NCI-H2227 (cell line): ENCODE measurements at regions not wholly inside any gene's neighbourhood (a gene's known extent, or its start where the extent isn't known, plus 50 kb on each side); places are given as distances from the start of the nearest gene placed in this dataset.
"Not testable (repeated sequence)": the region's sequence is repeated elsewhere in the genome, so short reads cannot be mapped to it uniquely, and the experiment has no call there.

Experiments
- DNase-seq: peaks from one replicate; lab custom pipeline; 2025; ENCODE audit not compliant: unreplicated experiment; lab: John Stamatoyannopoulos, UW

DNA sequence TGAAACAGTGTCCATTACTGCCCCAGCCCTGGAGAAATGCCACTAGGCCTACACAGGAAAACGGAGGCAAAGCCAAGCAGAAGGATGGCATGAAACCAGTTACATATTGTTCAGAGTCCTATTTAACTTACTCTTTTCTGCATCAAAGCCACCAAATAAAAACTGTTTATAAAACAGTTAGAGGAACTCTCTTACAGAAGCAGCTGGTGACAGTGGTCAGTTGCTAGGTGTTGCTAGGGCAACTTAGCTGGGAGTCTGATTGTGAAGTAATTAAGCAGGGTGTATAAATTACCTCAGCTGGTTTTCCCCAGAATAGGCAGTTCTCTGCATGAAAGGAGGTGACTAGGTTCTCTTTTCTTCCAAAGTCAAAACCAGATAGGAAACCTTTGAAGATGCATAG is 115.6 kb upstream of the ZBED5 start:
- DNase-seq, result no peak

DNA sequence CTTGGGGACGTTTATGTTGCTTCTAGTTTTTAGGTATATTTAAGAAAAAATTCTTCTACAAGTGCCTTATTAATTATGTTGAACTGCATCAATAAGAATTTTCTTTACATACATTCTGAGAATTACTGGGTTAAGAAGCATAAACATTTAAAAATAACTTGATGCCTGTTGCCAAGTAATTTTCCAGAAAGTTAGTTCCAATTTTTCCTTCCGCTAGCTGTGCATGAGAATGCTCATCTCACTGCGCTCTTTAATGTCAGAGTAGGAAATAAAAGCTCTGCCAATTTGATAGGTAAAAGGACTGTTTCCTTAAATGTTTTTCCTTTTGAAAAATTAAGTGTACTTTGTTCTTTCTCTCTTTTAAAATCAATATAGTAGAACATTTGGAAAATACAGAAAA is 113.1 kb upstream of the ZBED5 start:
- no peak for DNase-seq

DNA sequence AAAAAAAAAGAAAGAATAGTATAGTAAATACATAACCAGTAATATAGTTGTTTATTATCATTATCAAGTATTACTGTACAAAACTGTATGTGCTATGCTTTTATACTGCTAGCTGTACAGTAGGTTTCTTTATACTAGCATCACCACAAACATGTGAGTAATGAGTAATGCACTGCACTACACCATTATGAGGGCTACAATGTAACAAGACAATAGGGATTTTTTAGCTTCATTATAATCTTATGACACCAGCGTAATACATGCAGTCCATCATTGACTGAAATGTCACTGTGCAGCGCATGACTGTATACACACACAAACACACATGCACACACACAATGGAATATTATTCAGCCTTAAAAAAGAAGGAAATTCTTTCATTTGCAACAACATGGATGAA is 111.5 kb upstream of the ZBED5 start:
- no peak for DNase-seq

DNA sequence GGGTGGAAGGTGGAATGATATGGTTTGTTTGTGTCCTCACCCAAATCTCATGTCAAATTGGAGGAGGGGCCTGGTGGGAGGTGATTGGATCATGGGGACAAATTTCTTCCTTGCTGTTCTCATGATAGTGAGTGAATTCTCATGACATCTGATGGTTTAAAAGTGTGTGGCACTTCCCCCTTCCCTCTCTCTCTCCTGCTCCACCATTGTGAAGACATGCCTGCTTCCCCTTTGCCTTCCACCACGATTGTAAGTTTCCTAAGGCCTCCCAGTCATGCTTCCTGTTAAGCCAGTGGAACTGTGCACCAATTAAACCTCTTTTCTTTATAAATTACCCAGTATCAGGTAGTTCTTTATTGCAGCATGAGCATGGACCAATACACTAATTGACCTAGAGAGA is 99.0 kb upstream of the ZBED5 start:
- DNase-seq, result not testable (repeated sequence)

DNA sequence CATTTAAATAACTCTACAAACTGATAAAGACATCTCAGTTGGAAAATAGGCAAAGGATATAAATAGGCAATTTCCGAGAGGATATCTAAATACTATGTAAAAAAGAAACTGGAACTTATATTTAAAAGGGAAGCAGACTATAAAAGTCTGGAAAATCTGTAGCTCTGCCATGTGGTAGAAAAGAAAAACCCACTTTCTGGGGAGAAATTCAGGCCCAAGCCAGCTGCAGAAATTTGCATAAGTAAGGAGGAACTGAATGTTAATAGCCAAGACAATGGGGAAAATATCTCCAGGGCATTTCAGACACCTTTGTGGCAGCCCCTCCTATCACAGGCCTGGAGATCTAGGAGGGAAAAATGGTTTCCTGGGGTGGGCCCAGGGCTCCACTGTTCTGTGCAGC is 97.8 kb upstream of the ZBED5 start:
- no peak for DNase-seq

DNA sequence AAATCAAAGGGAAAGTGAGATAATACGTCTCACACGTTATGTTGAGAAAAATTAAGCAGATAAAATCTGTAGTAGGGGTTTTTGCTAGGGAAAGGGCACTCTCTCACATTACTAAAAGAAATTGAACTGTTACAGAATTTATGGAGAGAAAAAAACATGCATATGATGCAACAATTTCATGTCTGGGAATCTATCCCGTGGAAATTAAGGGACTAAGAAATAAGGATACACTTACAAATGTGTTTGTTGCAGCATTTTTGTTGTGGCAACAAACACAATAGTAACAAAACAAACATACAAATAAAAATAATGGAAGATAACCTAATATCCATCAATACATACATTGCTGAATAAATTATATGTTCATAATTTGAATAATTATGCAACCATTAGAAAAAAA is 96.3 kb upstream of the ZBED5 start:
- no peak for DNase-seq

DNA sequence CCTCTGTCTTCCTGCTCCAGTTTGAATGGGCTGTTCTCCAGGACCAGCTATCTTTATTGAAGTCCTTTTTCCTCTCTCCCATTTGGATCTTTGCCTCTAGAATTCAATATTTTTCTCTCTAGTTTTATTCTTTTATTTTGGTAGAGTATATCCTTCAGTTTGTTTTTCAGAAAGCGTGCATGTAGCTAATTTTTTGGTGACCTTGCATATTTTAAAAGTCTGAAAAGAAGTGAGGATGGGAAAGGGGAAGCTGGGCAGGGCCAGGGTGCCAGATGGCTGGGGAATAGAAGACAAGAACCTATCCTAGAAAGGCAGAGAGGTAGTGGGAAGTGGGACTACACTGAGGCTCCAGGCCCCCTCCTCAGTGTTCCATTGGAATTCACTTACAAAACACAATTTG is 95.0 kb upstream of the ZBED5 start:
- no peak for DNase-seq

DNA sequence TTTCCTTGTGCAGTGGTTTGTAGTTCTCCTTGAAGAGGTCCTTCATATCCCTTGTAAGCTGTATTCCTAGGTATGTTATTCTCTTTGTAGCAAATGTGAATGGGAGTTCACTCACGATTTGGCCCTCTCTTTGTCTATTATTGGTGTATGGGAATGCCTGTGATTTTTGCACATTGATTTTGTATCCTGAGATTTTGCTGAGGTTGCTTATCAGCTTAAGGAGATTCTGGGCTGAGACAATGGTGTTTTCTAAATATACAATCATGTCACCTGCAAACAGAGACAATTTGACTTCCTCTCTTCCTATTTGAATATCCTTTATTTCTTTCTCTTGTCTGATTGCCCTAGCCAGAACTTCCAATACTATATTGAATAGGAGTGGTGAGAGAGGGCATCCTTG is 90.1 kb upstream of the ZBED5 start:
- not testable (repeated sequence) for DNase-seq

DNA sequence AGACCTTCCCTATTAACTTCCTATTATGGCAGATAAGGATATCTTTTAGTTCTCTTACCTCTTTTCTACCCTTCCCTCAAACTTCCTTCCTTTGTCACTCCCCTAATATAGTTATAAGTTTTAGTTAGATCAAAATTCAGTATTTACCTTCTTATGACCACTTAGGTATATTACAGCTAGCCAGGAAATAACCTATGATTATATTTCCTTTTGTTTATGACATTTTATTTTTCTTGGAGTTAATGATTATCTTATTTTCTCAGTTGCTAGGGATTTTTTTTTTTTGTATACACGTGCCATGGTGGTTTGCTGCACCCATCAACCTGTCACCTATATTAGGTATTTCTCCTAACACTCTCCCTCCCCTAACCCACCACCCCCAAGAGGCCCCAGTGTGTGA is 88.2 kb upstream of the ZBED5 start:
- DNase-seq, result no peak

DNA sequence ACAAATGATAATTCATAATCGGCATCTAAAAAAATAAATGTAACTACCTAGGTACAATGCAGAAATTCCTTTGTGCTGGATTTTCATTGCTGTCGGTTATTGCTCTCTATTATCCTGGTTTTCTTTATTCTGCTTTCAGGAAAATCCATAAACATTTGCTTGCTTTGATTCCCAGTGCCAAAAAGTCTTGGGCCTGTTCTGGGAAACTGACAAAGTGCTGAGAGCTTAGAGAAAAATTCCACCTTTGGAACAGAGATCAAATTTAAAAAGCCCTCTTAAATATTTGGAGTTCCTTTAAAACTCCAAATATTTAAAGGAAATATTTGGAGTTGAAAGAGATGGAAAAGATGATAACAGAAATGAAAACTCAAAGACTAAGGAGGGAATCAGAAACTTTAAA is 87.3 kb upstream of the ZBED5 start:
- no peak for DNase-seq

DNA sequence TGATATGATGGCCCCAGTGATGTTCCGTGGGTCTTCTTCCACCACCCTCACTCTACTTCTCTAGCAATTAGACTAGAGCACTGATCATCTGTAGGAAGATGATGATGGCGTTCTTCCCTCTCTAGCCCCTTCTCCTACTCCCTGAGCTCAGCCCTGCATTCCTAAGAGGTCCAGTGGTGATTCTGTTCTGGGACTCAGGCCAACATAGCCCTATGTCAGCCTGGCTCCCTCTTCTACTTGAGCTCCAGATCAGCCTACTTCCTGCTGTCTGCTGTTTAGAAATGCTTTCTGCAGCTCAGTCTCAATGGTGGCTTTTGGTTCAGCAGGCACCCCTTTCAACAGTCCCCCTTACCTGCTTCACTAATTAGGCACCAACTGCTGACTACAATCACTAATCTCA is 86.1 kb upstream of the ZBED5 start:
- no peak for DNase-seq

DNA sequence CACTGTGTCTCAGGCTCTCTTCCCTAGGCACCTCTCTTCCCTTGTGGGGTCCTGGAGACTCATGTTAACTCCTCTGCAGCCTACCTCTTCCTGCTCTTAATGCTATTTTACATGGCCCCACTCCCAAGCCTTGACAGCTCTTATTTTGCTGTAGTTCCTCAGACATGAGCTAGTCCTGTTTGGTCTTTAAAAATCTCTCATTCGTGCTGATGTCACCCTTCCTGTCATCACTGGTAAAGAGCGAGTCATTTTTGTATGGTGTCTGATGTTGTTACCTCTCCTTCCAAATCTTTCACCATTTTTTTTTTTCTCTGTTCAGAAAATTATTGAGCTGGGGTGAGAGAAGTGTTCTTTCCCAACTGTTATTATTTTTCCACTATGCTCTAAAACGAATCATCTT is 84.8 kb upstream of the ZBED5 start:
- DNase-seq, result no peak

DNA sequence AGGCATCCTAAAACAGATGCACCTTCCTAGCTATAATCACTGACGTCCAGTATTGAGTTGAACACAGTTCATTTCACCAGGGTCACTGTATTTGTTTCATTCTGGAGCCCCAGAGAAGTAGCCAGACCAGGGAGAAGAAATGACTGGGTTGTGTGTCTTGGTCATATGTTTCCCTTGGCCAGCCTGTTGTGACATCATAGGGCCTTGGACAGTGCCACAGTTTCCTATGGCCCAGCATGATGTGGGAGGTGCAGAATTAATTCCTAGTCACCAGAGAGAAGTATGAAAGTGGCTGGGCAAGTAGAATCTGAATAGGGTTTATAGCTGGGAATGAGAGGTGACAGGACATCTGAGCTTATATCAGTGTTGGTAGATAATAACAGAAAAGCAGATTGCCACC is 84.0 kb upstream of the ZBED5 start:
- DNase-seq, result no peak

DNA sequence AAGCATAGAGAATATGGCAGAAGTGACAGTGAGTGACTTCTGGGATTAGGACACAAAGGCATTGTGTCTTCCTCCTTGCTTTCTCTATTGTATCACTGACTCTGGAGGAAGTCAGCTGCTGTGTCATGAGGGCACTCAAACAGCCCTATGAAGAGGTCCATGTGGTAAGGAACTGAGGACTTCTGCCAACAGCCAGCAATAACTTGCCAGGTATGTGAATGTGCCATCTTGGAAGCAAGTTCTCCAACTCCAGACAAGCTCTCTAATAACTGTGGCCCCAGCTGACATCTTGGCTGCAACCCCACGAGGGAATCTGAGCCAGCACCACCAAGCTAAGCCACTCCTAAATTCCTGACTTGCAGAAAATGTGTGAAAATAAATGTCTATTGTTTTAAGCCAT is 83.6 kb upstream of the ZBED5 start:
- DNase-seq, result no peak

DNA sequence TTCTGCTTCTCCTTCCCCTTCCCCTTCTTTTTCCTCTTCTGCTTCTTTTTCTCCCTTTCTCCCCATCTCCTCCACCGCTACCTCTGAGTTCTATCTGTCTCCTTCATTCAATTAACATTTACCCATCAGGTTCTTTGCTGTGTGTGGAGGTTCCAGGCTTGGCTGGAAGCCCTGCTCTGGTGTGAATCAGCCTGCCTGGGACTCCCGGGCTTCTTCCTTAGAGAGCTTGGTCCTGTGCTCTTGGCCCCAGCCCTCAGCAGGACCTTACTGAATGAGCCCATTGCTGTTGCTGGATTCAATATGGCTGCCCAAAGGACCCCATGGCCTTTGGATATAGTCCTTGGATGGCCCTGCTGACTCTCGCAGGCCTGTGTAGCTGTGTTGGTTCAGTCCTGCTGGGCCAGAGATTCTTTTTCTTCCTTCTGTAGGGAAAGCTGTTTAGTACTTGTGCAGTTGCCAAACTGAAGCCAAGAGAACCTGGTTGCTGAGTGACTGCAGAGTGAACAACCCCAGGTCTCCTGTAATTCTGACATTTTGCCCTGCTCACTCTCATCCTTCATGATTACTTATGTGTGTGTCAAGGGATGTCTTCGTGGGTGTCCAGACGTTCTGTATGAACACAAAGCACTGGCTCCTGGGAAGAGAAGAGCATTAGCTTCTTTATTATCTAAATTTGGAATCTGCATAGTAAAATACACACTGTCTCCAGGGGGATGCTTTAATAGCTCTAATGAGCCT is 81.0 kb upstream of the ZBED5 start:
- DNase-seq, result no peak

DNA sequence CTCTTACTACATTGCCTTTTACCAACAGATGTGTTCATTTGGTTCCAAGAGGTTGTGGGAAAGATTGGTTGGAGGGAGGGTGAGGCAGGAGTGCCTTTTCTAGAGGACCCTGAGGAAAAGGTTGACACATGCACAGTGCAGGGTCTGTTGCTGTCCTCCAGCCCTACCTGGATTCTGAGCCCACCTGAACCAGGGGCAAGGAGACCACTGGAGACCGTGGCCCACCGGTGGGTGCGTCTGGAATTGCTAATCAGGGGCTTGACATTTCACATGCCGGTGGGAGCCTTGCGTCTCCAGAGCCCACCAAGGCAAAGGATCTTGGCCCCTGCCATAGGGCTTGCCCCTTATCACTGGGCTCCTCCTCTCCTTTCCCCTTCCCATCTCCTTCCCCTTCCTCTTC is 80.4 kb upstream of the ZBED5 start:
- no peak for DNase-seq

DNA sequence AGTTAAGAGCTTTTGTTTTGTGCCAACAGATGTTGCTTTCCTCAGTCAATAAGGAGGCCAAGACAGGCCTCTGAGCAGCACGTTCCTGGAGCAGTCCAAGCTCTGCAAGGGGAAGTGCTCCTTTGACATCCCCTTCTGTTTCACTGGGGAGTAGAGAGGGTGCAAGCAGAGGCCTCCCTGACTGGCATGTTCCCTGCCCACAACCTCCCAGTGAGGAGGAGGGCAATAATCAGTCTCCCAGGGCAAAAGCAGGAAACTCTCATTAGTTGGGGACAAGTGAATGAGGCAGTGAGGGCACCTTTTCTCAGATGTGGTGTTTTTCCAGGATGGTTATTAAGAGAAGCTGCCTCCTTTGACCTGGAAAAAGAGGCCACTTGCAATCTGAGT is 79.5 kb upstream of the ZBED5 start:
- no peak for DNase-seq

DNA sequence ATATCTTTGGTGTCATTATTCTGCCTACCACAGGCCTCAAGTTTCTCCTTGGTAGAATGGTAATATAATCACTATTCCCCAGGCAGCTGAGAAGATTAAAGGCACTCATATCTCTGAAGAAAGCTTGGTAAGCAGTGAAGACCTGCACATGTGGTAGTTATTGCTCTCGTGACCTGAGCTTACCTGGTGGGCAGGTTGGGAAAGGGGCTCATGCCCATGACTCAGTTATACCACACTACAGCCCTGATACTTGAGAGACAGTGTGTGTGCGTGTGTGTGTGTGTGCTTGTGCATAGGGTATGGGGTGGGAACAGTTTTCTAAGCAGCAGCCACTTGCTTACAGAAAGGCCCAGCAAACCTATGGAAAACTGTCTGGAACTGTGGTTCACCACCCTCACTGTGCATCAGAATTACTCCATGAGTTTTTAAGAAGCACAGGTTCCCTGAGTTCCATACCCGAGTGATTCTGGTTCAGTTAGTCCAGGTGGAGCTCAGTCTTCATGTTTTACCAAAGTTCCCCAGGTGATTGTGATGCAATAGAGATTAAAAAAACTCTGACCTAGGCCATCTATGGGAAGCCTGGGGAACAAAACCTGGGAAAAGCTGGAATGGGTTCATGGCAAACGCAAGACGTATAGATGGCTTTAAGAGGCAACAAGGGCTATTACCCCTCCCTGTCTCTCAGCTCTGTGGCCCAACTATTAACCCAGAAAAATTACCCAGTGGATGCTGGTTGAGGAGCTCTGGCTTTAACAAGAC is 79.0 kb upstream of the ZBED5 start:
- peak; percentile 45 for DNase-seq

DNA sequence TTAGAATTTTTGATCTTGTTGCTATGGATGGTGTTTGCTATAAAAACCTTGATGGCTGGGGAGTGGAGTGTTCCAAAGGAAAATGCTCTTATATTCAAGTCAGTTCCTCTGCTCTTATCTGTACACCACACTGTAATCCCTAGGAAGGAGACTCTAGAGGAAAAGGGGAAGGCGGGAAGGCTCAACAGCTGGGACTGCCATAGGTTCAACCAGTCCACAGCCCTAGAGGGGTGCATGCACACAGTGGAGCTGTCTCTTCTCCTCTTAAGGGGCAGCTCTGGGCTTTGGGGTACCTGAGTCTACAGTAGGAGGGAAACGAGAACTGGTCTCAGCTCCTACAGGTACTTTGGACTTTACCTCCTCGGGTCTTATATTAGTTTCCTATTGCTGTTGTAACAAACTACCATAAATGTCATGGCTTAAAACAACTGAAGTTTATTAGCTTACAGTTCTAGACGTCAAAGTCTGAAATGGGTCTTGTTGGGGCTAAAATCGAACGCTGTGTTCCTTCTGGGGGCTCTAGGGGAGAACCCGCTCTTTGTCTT is 77.2 kb upstream of the ZBED5 start:
- DNase-seq, result no peak

DNA sequence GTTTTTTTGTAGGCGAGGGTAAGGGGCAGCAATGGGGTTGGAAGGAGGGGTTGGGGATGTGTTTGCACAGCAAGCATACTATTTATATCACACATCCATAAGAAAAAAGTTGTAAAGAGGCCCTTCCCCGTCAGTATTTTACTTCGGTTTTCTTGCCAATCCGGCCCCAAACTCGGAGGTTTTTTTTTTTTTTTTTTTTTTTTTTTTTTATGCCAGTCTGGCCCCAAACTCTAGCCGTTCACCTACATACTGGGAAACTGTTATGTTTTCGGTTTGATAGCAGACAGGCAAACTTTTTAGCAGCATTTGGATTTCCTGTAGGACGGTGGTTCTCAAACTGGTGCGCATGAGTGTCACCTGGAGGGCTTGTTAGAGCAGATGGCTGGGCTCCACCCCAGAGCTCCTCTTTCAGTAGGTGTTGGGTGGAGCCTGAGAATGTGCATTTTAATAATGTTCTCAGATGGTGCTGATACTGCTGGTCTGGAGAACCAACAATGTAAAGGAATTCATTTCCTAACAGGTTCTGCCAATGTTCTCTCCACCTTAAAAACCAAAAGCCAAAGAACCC is 76.5 kb upstream of the ZBED5 start:
- peak; percentile 27 for DNase-seq

DNA sequence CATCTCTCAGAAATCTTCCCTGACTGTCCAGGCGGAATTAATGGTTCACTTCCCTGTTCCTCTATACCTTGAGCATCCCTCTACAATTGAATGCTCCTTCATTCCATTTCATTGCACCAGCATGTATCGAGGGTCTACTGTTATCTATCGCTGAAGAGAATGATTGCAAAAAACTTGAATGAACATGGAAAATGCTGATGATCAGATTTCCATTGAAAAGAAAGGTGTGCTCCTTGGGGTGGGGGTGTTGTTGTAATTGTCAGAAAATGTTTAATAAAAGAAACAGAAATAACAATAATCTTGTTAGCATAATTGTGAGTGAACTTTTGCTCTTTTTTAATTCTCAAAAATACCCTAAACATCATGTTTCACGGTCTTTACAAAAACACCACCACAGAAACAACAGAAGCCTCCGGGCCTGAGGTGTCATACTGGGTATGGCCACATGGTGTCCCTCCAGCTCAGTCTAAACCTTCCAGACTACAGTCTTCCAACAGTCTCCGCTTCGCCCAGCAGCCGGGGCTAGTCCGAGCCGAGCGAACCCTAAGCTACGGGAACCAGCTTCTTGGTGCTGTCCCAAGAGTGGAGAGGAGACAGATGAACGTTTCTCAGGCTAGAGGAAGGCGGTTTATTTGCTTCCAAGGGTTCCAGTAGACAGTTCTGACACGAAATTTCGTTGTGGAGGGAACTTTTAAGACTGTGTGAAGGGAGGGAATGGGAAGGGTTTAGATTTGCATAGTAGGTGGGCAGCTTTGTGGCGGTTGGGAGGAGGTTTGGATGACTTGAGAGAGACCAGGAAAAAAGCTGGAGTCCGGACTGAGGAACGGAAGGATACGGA is 75.8 kb upstream of the ZBED5 start:
- DNase-seq, result peak; percentile 94
